Cerebellar cortex (tissue), 1 donor: ENCODE measurements at regions not wholly inside any gene's neighbourhood (a gene's known extent, or its start where the extent isn't known, plus 50 kb on each side); places are given as distances from the start of the nearest gene placed in this dataset.
"Not testable (repeated sequence)": the region's sequence is repeated elsewhere in the genome, so short reads cannot be mapped to it uniquely, and the experiment has no call there.

Source experiments
- DNase-seq: peaks from one replicate; pipeline ENCODE4 v3.0.0-alpha.2; 2015; ENCODE audit warnings: low spot score

GRCh38 chr21:33121715-33122475 lies 52.0 kb downstream of the OLIG1 start:
- no peak for DNase-seq

- no peak for DNase-seq
Observed at GRCh38 chr21:33122507-33122906, 52.6 kb downstream of the OLIG1 start.

GRCh38 chr21:33123374-33124123 lies 53.6 kb downstream of the OLIG1 start:
- no peak for DNase-seq

- DNase-seq = no peak
Observed at GRCh38 chr21:33124889-33125288, 54.9 kb downstream of the OLIG1 start.

GRCh38 chr21:33125680-33126375 lies 55.9 kb downstream of the OLIG1 start:
- DNase-seq = no peak

- DNase-seq = no peak
Observed at GRCh38 chr21:33126569-33126968, 56.6 kb downstream of the OLIG1 start.

GRCh38 chr21:33127154-33127867 lies 57.4 kb downstream of the OLIG1 start:
- DNase-seq = peak; percentile 61

- no peak for DNase-seq
Observed at GRCh38 chr21:33127868-33128242, 57.9 kb downstream of the OLIG1 start.

- DNase-seq = no peak
Observed at GRCh38 chr21:33128538-33128937, 58.6 kb downstream of the OLIG1 start.

- no peak for DNase-seq
Observed at GRCh38 chr21:33132054-33132453, 62.1 kb downstream of the OLIG1 start.

- peak; percentile 38 for DNase-seq
Observed at GRCh38 chr21:33133892-33134291, 64.0 kb downstream of the OLIG1 start.

- DNase-seq = peak; percentile 84
Observed at GRCh38 chr21:33135925-33136324, 66.0 kb downstream of the OLIG1 start.

- DNase-seq = no peak
Observed at GRCh38 chr21:33136847-33137502, 67.0 kb downstream of the OLIG1 start.

GRCh38 chr21:33139084-33139483 lies 69.1 kb downstream of the OLIG1 start:
- DNase-seq = no peak

- no peak for DNase-seq
Observed at GRCh38 chr21:33140288-33140687, 70.3 kb downstream of the OLIG1 start.

- no peak for DNase-seq
Observed at GRCh38 chr21:33146467-33146866, 76.5 kb downstream of the OLIG1 start.

- no peak for DNase-seq
Observed at GRCh38 chr21:33149181-33149580, 79.2 kb downstream of the OLIG1 start.

- not testable (repeated sequence) for DNase-seq
Observed at GRCh38 chr21:33150968-33151367, 78.8 kb upstream of the IFNAR2 start.

GRCh38 chr21:33151941-33152731 lies 77.6 kb upstream of the IFNAR2 start:
- DNase-seq = peak; percentile 88

- no peak for DNase-seq
Observed at GRCh38 chr21:33152732-33153130, 77.0 kb upstream of the IFNAR2 start.

- DNase-seq = no peak
Observed at GRCh38 chr21:33155005-33155404, 74.7 kb upstream of the IFNAR2 start.
